ENCODE measurements at regions not wholly inside any gene's neighbourhood (a gene's known extent, or its start where the extent isn't known, plus 50 kb on each side); places are given as distances from the start of the nearest gene placed in this dataset.

DNA sequence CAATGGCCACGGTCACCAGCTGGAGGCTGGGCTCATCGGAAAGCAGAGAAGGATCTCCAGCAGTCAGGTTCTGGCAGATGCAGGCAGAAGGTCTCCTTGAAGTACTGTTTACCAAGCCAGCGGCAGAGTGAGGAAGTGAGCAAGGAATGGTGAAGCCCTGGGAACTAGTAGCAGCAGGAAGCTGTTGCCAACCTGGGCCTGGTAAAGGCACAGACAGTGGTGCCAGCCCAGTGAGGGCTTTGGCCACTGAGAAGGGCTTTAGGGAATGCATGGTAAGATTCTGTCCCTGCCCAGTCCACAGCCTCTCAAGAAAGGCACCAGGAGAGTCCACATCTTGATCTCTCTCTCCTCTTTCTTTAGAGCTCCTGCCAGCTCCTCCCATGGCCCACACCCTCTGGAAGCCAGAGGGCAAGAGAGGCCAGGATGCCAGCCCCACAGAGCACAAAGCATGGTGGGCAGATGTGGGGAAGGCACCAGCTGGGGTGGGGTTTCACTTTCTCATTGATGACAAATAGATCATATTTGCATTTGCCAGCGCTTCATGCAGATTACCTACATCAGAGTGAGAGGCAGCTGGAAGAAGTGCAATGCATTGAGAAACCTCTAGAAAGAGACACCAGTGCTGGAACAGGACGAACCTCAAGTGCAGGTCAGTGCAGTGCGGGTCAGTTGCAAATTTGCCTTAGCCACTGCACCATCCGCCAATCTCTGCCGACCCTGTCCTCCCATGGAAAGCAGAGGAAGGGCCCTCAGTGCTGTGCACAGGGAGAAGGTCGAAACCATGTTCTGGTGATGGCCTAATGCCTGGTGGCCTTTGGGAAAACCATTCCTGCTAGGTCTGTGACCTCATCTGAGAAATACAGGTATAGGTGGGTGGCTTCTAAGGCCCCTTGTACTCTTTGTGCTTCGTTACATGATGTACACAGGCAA lies 667.8 kb upstream of the MKI67 start:
- H3K36me3 ChIP-seq = no peaks in the 10 kb centered on the region
- intact Hi-C loops (cut with DNase I) = no loop called here
- H3K4me1 ChIP-seq (ENCODE audit: insufficient read depth) = no peaks in the 10 kb centered on the region
- TF ChIP-seq POLR2A (IDR thresholded peaks at IDR 0.05) (no peak), EP300 (IDR thresholded peaks at IDR 0.05) (no peak)
- TF ChIP-seq, protein P1, sequence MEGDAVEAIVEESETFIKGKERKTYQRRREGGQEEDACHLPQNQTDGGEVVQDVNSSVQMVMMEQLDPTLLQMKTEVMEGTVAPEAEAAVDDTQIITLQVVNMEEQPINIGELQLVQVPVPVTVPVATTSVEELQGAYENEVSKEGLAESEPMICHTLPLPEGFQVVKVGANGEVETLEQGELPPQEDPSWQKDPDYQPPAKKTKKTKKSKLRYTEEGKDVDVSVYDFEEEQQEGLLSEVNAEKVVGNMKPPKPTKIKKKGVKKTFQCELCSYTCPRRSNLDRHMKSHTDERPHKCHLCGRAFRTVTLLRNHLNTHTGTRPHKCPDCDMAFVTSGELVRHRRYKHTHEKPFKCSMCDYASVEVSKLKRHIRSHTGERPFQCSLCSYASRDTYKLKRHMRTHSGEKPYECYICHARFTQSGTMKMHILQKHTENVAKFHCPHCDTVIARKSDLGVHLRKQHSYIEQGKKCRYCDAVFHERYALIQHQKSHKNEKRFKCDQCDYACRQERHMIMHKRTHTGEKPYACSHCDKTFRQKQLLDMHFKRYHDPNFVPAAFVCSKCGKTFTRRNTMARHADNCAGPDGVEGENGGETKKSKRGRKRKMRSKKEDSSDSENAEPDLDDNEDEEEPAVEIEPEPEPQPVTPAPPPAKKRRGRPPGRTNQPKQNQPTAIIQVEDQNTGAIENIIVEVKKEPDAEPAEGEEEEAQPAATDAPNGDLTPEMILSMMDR (IDR thresholded peaks at IDR 0.05) = no peak
- 82 to 93% (median 92%) methylated on average over 10 of the region's 10 CpGs for WGBS, 3 donors
- DNase-seq = no peak
- H3K4me3 ChIP-seq = no peak overlapping the region
- no peaks in the 10 kb centered on the region for H3K9me3 ChIP-seq
- no peak overlapping the region for H3K27ac ChIP-seq
- no peaks in the 10 kb centered on the region for H3K27me3 ChIP-seq

DNA sequence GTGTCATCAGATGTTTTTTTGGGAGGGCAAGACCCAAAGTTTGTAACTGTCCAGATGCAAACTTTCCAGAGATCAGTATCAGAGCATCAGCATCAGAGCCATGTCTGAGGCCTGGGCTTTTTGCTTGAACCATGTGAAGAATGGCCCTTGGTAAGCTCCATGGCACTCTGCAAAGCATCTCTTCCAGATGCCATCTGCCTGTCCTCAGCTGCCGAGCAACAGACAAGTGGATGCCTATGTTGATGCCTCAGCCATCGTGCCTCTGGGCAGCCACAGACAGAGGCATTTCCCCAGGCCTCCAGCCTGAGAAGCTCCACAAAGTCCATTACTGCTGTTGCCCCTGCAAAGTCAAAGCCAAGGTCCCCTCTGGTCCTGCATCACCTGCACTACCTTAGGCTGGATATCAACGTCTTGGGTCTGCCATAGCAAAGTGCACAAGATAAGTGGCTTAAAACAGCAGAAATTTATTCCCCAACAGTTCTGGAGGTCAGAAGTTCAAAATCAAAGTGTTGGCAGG lies 670.2 kb upstream of the MKI67 start:
- no peaks in the 10 kb centered on the region for H3K27me3 ChIP-seq
- no peaks in the 10 kb centered on the region for H3K9me3 ChIP-seq
- H3K4me3 ChIP-seq = no peak overlapping the region
- no peaks in the 10 kb centered on the region for H3K4me1 ChIP-seq (ENCODE audit: insufficient read depth)
- no peaks in the 10 kb centered on the region for H3K36me3 ChIP-seq
- TF ChIP-seq POLR2A (IDR thresholded peaks at IDR 0.05) (no peak), EP300 (IDR thresholded peaks at IDR 0.05) (no peak)
- TF ChIP-seq, protein P1 (IDR thresholded peaks at IDR 0.05) = no peak
- no peak overlapping the region for H3K27ac ChIP-seq
- intact Hi-C loops (cut with DNase I) = no loop called here
- WGBS, 3 donors = 83 to 90% (median 83%) methylated on average over 3 of the region's 3 CpGs
- no peak for DNase-seq

DNA sequence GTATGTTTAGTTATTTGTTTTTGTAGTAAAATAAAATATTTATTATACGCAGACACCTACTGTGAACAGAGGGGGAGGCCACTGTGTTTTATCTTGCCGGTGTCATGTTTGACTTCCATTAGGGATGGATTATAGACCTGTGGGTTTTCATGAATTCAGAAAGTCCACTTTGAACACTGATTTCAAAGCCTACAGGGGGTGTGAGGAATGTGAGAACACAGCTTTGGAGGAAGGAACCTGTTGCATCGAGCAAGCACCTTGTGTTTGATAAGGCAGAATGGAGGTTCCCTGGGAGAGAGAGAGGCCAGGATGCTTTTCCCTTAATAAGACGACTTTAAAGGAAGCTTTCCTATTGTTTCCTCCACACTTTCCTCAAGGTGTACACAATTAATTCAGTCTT lies 665.0 kb upstream of the MGMT start:
- H3K9me3 ChIP-seq = no peaks in the 10 kb centered on the region
- H3K27ac ChIP-seq = no peak overlapping the region
- intact Hi-C loops (cut with DNase I) = no loop called here
- no peaks in the 10 kb centered on the region for H3K27me3 ChIP-seq
- H3K4me1 ChIP-seq (ENCODE audit: insufficient read depth) = no peaks in the 10 kb centered on the region
- 80 to 89% (median 82%) methylated on average over 4 of the region's 4 CpGs for WGBS, 3 donors
- TF ChIP-seq, protein P1 (IDR thresholded peaks at IDR 0.05) = no peak
- TF ChIP-seq POLR2A (IDR thresholded peaks at IDR 0.05) = no peak
- TF ChIP-seq EP300 (IDR thresholded peaks at IDR 0.05) = no peak
- no peak overlapping the region for H3K4me3 ChIP-seq
- no peak for DNase-seq
- H3K36me3 ChIP-seq = no peaks in the 10 kb centered on the region

DNA sequence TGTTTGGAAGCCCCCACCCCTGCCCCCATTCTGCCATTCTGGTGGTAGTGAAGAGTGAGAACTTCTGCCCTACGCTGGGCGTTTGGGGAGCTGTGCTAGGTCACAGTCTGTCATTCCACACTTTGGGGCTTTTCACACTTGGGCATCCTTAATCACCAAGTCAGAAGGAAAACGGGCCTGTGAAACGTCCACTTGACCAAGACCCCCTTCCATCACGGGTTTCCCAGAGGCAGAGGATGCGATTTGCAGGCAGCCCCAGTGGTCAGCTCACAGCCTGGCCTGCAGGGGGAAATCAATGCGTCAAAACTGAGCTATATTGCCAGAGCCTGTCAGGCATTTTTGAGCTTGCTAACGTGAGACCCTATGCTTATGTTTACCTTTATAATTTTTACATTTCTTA lies 663.3 kb upstream of the MGMT start:
- no peak overlapping the region for H3K27ac ChIP-seq
- H3K4me1 ChIP-seq (ENCODE audit: insufficient read depth) = no peaks in the 10 kb centered on the region
- no peak for DNase-seq
- no peaks in the 10 kb centered on the region for H3K36me3 ChIP-seq
- intact Hi-C loops (cut with DNase I) = no loop called here
- no peaks in the 10 kb centered on the region for H3K9me3 ChIP-seq
- TF ChIP-seq, protein P1 (IDR thresholded peaks at IDR 0.05) = no peak
- WGBS, 3 donors = 59 to 82% (median 71%) methylated on average over 8 of the region's 8 CpGs
- no peaks in the 10 kb centered on the region for H3K27me3 ChIP-seq
- H3K4me3 ChIP-seq = no peak overlapping the region

Data from ovary (tissue), 7 donors.